Sigmoid colon (tissue), 6 donors: ENCODE measurements at regions not wholly inside any gene's neighbourhood (a gene's known extent, or its start where the extent isn't known, plus 50 kb on each side); places are given as distances from the start of the nearest gene placed in this dataset.

Source experiments
- DNase-seq: peaks from one replicate; pipeline ENCODE4 v3.0.0-alpha.2; 2019
- H3K27ac ChIP-seq, 4 donors: fragments of 200-600 bp; sonication (generic); one replicate each; pipeline ENCODE4 v1.5.1; 2016 to 2019; ENCODE audit warnings: mild to moderate bottlenecking in 1 of 4
- H3K27me3 ChIP-seq, 3 donors: fragments of 200-600 bp; sonication (generic); one replicate each; pipeline ENCODE4 v1.5.1; 2019; ENCODE audit warnings: mild to moderate bottlenecking in 1 of 3
- H3K36me3 ChIP-seq, 4 donors: fragments of 200-600 bp; sonication (generic); one replicate each; pipeline ENCODE4 v1.5.1; 2016 to 2019
- H3K4me1 ChIP-seq, 4 donors: fragments of 200-600 bp; sonication (generic); one replicate each; pipeline ENCODE4 v1.5.1; 2017 to 2019
- H3K4me3 ChIP-seq, 4 donors: fragments of 200-600 bp; sonication (generic); one replicate each; pipeline ENCODE4 v1.5.1; 2017 to 2019; ENCODE audit warnings: mild to moderate bottlenecking in 2 of 4, moderate library complexity in 1 of 4
- H3K9me3 ChIP-seq, 4 donors: fragments of 200-600 bp in 3 of 4; sonication (generic) in 3 of 4; one replicate each; pipeline versions ENCODE4 v1.5.1 to v1.6.1; 2013 to 2019
- EP300 ChIP-seq, 4 donors: sonication (generic); formaldehyde crosslinking; IDR thresholded peaks; one replicate each; pipeline ENCODE4 v1.6.1; 2017; ENCODE audit warnings: antibody characterized with exemption in 4 of 4
- POLR2A ChIP-seq, 2 donors: fragments of 450-650 bp; IDR thresholded peaks; one replicate each; pipeline ENCODE4 v1.6.1; 2016; ENCODE audit warnings: antibody characterized with exemption in 2 of 2, mild to moderate bottlenecking in 2 of 2, moderate library complexity in 2 of 2
- POLR2AphosphoS5 ChIP-seq, 4 donors: sonication (generic); formaldehyde crosslinking; IDR thresholded peaks; one replicate each; pipeline ENCODE4 v1.6.1; 2017; ENCODE audit warnings: antibody characterized with exemption in 4 of 4
- WGBS, 2 donors: extraction: QIAGEN DNeasy Blood & Tissue Kit; methylation state at CpG; one replicate each; pipeline ENCODE4 v1.1.7; 2013; 5-methylcytosine and 5-hydroxymethylcytosine counted together
- intact Hi-C: fragments of 100-400 bp; cut with DNase I; formaldehyde crosslinking; loops from one replicate; pipeline ENCODE4 v1.15.1; 2023
- TF ChIP-seq, protein P1 (sequence below), 4 experiments: fragments of 450-650 bp in 3 of 4; fragments of 200-600 bp in 1 of 4; IDR thresholded peaks; one replicate each; pipeline ENCODE4 v1.5.1; 2016 to 2019; ENCODE audit warnings: antibody characterized with exemption in 4 of 4, mild to moderate bottlenecking in 3 of 4, moderate library complexity in 2 of 4
- donor health status: healthy with polysubstance abuse.
- donor health status: healthy.

DNA sequence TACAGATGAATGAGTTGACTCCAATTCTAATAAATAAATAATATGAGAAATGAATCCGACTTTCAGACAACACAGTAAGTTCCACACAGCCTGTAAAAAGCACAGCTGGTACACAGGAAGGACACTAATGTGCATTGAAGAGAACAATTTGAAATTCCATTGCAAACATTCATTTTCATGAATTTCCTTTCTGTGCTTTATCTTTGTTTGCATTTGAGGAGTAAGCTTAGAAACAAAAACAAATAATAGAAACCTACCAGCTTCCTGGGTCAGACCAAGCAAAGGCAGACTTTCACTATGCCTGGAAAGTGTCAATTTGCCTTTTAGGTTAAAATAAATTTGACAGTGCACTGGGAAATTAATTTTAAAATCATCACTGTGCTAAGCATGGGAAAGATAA is 143.8 kb upstream of the VLDLR start:
- Histone ChIP-seq H3K36me3 (no peaks in the 10 kb centered on the region), H3K27me3 (no peaks in the 10 kb centered on the region), H3K4me1 (peaks cover 0 to 2% (median 0%) of the 10 kb centered on the region in 4 donors), H3K27ac (no peak overlapping the region), H3K9me3 (no peaks in the 10 kb centered on the region), H3K4me3 (no peak overlapping the region)
- TF ChIP-seq EP300 (IDR thresholded peaks at IDR 0.05) = no peak
- TF ChIP-seq POLR2A (IDR thresholded peaks at IDR 0.05) = no peak
- TF ChIP-seq, protein P1, sequence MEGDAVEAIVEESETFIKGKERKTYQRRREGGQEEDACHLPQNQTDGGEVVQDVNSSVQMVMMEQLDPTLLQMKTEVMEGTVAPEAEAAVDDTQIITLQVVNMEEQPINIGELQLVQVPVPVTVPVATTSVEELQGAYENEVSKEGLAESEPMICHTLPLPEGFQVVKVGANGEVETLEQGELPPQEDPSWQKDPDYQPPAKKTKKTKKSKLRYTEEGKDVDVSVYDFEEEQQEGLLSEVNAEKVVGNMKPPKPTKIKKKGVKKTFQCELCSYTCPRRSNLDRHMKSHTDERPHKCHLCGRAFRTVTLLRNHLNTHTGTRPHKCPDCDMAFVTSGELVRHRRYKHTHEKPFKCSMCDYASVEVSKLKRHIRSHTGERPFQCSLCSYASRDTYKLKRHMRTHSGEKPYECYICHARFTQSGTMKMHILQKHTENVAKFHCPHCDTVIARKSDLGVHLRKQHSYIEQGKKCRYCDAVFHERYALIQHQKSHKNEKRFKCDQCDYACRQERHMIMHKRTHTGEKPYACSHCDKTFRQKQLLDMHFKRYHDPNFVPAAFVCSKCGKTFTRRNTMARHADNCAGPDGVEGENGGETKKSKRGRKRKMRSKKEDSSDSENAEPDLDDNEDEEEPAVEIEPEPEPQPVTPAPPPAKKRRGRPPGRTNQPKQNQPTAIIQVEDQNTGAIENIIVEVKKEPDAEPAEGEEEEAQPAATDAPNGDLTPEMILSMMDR (IDR thresholded peaks at IDR 0.05) = no peak
- no peak for TF ChIP-seq POLR2AphosphoS5 (IDR thresholded peaks at IDR 0.05)
- DNase-seq = no peak
- intact Hi-C loops = no loop called here
- 30 to 50% methylated on average over 1 of the region's 1 CpG for WGBS, 2 donors

DNA sequence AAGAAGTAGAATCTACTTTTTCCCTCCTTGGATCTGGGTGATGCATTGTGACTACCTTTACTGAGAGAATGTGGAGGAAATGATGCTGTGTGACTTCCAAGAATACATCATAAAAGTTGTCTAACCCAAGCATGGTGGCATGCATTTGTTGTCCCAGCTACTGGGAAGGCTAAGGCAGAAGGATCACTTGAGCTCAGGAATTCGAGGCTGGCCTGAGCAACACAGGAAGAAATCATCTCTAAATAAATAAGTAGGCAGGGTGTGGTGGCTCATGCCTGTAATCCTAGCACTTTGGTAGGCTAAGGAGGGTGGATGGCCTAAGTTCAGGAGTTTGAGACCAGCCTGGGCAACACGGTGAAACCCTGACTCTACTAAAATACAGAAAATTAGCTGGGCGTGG is 143.2 kb upstream of the VLDLR start:
- Histone ChIP-seq H3K4me3 (no peak overlapping the region), H3K27me3 (no peaks in the 10 kb centered on the region), H3K27ac (no peak overlapping the region), H3K36me3 (no peaks in the 10 kb centered on the region), H3K4me1 (peaks cover 0 to 2% (median 0%) of the 10 kb centered on the region in 4 donors), H3K9me3 (no peaks in the 10 kb centered on the region)
- DNase-seq = no peak
- no peak for TF ChIP-seq EP300 (IDR thresholded peaks at IDR 0.05)
- TF ChIP-seq POLR2A (IDR thresholded peaks at IDR 0.05) = no peak
- 56 to 73% methylated on average over 3 of the region's 3 CpGs for WGBS, 2 donors
- intact Hi-C loops = no loop called here

DNA sequence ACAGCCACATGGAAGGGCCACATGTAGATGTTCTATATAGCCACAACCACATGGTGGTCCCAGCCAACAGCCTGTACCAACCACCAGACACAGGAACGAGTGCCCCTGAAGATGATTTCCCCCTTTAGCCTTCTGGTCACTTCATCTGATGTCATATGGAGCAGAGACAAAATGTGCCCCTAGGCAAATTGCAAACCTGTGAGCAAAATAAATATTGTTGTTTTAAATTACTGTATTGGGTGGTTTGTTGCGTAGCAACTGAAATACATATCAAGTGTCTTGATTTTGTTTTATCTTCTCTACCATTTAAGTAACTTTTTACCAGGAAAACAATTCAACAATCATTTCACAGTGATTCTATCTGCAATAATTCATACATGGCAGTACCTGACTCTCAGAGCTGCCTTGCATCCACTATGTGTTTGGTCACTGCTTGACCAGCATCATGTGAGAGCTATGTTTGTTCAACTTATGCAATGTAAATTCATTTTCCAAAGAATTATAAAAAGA is 142.5 kb upstream of the VLDLR start:
- peaks cover 0 to 2% (median 0%) of the 10 kb centered on the region in 4 donors for H3K4me1 ChIP-seq
- WGBS, 2 donors = 83 to 89% methylated on average over 2 of the region's 2 CpGs
- TF ChIP-seq POLR2A (IDR thresholded peaks at IDR 0.05) = no peak
- TF ChIP-seq POLR2AphosphoS5 (IDR thresholded peaks at IDR 0.05) = no peak
- TF ChIP-seq EP300 (IDR thresholded peaks at IDR 0.05) = no peak
- TF ChIP-seq, protein P1 (IDR thresholded peaks at IDR 0.05) = no peak
- H3K27me3 ChIP-seq = no peaks in the 10 kb centered on the region
- H3K9me3 ChIP-seq = no peaks in the 10 kb centered on the region
- no peaks in the 10 kb centered on the region for H3K36me3 ChIP-seq
- no peak overlapping the region for H3K27ac ChIP-seq
- intact Hi-C loops = no loop called here
- DNase-seq = no peak
- no peak overlapping the region for H3K4me3 ChIP-seq

DNA sequence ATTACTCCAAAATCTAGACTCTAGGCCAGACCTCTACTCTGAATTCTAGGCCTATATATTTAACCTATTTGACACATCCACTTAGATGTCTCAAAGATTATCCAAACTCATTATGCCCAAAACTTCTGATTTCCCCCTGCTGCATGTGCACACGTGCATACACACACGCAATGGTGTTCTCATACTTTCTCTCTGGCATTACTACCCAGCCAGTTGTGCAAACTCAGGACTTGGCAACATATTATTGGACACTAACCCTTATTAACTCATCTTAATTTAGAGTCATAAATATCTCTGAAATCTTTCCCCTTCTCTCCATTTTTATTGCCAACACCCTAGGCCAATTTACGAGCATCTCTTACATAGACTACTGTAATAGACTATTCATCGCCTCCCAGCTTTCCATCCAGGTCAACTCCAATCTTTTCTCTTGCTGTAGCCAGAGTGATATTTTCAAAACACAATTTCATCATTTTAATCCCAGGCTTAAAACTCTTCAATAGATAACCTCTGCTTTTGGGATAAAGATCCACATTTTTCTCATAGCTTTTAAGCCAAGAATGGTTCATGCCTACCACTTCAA is 141.2 kb upstream of the VLDLR start:
- intact Hi-C loops = no loop called here
- H3K9me3 ChIP-seq = no peaks in the 10 kb centered on the region
- WGBS, 2 donors = 91 to 94% methylated on average over 4 of the region's 4 CpGs
- no peaks in the 10 kb centered on the region for H3K36me3 ChIP-seq
- H3K27ac ChIP-seq = no peak overlapping the region
- no peak for DNase-seq
- H3K27me3 ChIP-seq = no peaks in the 10 kb centered on the region
- peaks cover 0 to 2% (median 0%) of the 10 kb centered on the region in 4 donors for H3K4me1 ChIP-seq
- no peak overlapping the region for H3K4me3 ChIP-seq
- TF ChIP-seq POLR2AphosphoS5 (IDR thresholded peaks at IDR 0.05) (peak in 1 of 4 donors; percentile 32), POLR2A (IDR thresholded peaks at IDR 0.05) (no peak)

DNA sequence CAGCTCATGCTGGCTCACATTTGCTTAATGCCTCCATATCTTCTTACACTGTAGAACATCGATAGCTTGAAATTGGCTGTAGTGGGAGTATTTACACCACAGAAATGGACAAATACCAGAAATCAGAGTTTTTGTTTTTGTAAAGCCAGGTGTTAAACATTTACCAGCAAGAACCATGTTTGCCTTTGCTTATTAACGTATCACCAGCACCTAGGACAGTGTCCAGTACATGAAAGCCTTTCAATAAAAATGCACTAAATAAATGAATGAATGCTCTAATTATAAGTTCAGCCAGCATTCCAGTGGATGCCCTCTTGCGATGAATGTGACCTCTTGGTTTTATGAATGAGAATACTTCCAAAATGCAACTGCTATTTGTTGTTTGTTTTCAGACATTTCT is 140.4 kb upstream of the VLDLR start:
- Histone ChIP-seq H3K36me3 (no peaks in the 10 kb centered on the region), H3K27ac (no peak overlapping the region), H3K9me3 (no peaks in the 10 kb centered on the region), H3K27me3 (no peaks in the 10 kb centered on the region), H3K4me1 (peaks cover 0 to 2% (median 0%) of the 10 kb centered on the region in 4 donors), H3K4me3 (no peak overlapping the region)
- no peak for DNase-seq
- WGBS, 2 donors = 84 to 89% methylated on average over 3 of the region's 3 CpGs
- no peak for TF ChIP-seq EP300 (IDR thresholded peaks at IDR 0.05)
- intact Hi-C loops = no loop called here

DNA sequence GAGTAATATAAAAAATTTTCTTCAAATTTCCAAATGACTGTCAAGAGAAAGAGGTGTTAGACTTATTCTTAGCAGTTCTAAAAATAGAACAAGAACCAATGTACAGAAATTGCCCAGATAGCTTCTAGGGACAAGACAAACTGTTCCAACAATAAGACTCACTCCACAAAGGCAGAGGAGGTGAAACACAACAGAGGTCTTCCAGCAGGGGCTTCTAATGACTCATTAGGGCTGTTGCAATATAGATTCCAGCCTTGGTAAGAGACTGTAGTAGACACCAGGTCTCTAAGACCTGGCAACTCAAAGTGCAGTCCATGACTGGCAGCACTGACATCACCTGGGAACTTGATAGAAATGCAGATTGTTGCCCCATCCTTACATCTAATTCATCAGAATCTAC is 134.6 kb upstream of the VLDLR start:
- H3K4me1 ChIP-seq = peaks cover 0 to 6% (median 3%) of the 10 kb centered on the region in 4 donors
- no peak overlapping the region for H3K4me3 ChIP-seq
- no peaks in the 10 kb centered on the region for H3K9me3 ChIP-seq
- no peak for DNase-seq
- TF ChIP-seq POLR2A (IDR thresholded peaks at IDR 0.05) (no peak), POLR2AphosphoS5 (IDR thresholded peaks at IDR 0.05) (no peak), EP300 (IDR thresholded peaks at IDR 0.05) (no peak)
- TF ChIP-seq, protein P1 (IDR thresholded peaks at IDR 0.05) = no peak
- H3K36me3 ChIP-seq = no peaks in the 10 kb centered on the region
- no peaks in the 10 kb centered on the region for H3K27me3 ChIP-seq
- intact Hi-C loops = no loop called here
- no peak overlapping the region for H3K27ac ChIP-seq
